Hepatocyte (in vitro differentiated cells): ENCODE measurements at regions not wholly inside any gene's neighbourhood (a gene's known extent, or its start where the extent isn't known, plus 50 kb on each side); places are given as distances from the start of the nearest gene placed in this dataset.

Experiments
- CTCF ChIP-seq: fragments of 200-600 bp; sonication (generic); IDR thresholded peaks from 2 replicates; pipeline ENCODE4 v1.5.1; 2016; ENCODE audit warnings: antibody characterized with exemption, mild to moderate bottlenecking; ENCODE audit not compliant: poor library complexity
- EZH2 ChIP-seq: fragments of 200-600 bp; sonication (generic); IDR thresholded peaks from 2 replicates; pipeline ENCODE4 v1.6.1; 2016; ENCODE audit warnings: antibody characterized with exemption, mild to moderate bottlenecking, borderline replicate concordance
- EZH2phosphoT487 ChIP-seq: fragments of 200-600 bp; sonication (generic); IDR thresholded peaks from one replicate; pipeline ENCODE4 v1.6.1; 2018; ENCODE audit warnings: antibody characterized with exemption, mild to moderate bottlenecking, low read depth, moderate library complexity; ENCODE audit not compliant: unreplicated experiment, severe bottlenecking

- TF ChIP-seq EZH2phosphoT487: no peak
- no peak for TF ChIP-seq CTCF
- TF ChIP-seq EZH2: no peak
Measured at GRCh38 chr4:38230121-38230801, 270.1 kb downstream of the PTTG2 start.
